ENCODE measurements at regions not wholly inside any gene's neighbourhood (a gene's known extent, or its start where the extent isn't known, plus 50 kb on each side); places are given as distances from the start of the nearest gene placed in this dataset.
"Not testable (repeated sequence)": the region's sequence is repeated elsewhere in the genome, so short reads cannot be mapped to it uniquely, and the experiment has no call there.

GRCh38 chr13:65470781-65471180, 1759.4 kb downstream of the PCDH9 start:
- no peak for DNase-seq

GRCh38 chr13:65468628-65469027, 1761.5 kb downstream of the PCDH9 start:
- no peak for DNase-seq

DNA sequence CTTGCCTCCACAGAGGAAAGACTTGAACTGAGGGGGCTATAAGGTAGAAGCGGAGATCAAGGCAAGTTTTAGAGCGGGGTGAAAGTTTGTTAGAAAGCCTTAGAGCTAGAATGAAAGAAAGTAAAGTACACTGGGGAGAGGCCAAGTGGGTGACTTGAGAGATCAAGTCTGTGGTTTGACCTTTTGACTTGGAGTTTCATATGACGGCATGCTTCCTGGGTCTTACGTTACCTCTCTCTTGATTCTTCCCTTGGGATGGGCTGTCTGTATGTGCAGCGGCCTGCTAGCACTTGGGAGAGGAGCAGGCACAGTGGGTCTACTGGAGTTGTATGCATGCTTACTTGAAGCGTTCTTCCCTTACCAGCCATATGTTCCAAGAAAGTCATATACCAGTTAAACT, 1768.5 kb downstream of the PCDH9 start:
- no peak for DNase-seq

DNA sequence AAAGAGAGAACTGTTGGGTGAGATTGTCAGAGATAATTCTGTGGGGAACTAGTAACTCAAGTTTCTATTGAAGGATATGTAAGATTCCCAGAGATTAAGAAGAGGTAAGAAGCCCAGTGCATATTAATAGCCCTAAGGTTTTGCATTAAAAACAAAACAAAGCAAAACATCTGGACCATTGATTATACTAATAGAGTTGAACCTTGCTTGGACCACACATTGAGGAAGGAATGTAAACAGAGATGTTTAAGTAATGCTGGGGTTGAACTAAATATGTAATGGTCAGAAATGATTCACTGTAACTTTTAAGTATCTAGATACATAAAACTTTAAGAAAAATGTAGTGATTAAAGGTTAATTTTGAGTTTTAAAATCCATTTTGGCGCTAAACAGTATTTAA, 1770.0 kb downstream of the PCDH9 start:
- no peak for DNase-seq

DNA sequence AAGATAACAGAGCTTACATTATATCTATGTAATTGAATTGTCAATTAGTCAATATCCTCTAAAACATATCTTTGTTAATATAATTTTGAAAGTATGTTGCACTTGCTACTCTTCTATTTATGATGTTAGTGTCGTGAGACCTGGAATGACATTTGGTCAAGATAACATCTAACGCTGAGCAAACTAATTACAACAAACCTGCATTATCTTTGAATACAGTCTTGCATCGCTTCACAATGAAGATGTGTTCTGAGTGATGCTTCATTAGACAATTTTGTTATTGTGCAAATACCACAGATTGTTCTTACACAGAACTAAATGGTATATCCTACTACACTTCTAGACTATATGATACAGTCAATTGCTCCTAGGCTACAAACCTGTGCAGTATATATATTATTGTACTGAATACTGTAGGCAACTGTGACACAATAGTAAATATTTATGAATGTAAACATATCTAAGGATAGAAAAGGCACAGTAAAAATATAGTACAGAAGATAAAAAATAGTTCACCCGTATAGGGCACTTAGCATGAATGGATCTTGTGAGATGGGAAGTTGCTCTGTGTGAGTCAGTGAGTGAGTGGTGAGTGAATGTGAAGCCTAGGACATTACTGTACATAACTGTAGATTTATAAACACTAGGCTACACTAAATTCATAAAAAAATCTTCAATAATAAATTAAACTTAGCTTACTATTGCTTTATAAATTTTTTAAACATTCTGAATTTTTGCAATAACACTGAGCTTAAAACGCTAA, 1773.8 kb downstream of the PCDH9 start:
- no peak for DNase-seq

DNA sequence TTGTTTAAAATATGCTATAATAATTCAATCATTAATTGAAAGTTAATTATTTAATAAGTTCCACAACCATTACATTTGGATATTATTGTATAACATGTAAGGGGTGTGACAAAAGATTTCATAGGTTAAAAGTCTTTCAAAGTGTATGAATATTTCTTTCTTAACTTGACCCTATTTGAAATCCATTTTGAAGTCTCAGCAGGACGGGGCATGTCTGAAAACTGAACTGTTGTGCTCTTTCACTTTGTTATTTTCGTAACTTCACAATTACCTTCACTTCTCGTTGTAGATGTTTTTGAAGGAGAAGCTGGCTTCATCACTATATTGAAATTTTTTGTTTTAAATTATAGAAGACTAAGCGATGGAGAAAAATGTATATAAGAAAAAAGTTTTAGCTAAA, 1775.7 kb downstream of the PCDH9 start:
- no peak for DNase-seq

- DNase-seq: no peak
Observed at GRCh38 chr13:65453982-65454381, 1776.2 kb downstream of the PCDH9 start.

- DNase-seq: no peak
Observed at GRCh38 chr13:65445340-65445739, 1784.8 kb downstream of the PCDH9 start.

DNA sequence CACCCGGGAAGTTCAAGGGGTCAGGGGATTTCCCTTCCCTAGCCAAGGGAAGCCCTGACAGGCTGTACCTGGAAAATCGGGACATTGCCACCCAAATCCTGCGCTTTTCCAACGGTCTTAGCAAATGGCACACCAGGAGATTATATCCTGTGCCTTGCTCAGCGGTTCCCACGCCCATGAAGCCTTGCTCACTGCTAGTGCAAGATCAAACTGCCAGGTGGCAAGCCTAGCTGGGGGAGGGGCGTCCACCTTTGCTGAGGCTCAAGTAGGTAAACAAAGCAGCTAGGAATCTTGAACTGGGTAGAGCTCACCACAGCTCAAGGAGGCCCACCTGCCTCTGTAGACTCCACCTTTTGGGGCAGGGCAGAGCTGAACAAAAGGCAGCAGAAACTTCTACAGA, 1794.5 kb downstream of the PCDH9 start:
- no peak for DNase-seq

DNA sequence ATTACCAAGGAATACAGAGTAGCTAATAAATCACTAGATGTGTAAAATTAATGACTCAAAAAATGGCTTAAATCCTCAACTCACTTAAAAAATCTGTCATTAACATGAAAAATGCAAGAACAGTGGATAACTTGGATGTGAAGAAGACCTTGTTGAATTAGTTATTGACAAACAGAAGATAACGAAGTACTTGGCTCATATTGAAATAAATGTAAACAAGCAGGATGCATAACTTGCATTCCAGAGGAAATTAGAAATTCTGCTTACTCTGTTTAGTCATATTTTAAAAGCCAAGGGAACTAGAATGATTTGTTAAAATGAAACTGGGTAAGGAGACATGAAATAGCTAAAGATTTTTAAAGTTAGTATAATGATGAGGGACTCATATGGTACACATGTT, 1812.2 kb downstream of the PCDH9 start:
- no peak for DNase-seq

- no peak for DNase-seq
Observed at GRCh38 chr13:65416784-65417183, 1813.4 kb downstream of the PCDH9 start.

DNA sequence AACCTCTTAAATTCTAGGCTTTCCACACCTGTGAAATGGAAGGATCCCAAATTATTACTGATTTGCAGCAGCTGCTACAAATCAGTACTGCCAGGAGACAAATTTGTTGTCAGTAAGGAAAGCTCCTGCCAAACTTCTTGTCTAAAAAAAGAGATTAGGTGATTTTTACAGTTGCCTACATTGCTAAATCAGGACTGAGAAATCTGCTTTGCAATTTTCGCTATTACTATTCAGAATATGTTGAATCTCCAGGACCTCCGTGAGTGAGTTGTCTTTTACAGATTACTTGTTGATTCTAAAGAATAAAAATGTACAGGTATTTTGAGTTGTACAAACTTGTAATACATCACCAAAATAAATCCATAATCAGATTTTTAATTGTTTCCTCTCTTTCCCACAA, 1815.9 kb downstream of the PCDH9 start:
- DNase-seq: no peak

- DNase-seq: no peak
Observed at GRCh38 chr13:65411521-65411920, 1818.6 kb downstream of the PCDH9 start.

DNA sequence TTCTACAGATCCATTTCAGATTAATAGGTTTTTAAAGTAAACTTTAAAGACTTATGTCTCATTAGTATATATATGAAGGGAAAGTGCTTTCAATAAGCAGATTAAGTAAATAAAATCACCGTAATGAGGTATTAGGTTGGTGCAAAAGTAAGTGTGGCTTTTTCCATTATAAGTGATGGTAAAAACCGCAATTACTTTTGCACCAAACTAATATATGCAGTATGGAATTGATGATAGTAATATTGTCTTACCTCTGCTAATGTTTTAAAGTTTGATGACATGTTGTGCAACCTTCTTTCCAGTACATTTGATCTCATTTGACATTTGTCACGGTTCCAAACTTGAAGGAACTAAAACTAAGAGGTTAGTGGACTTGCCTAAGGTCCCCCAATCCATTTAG, 1819.3 kb downstream of the PCDH9 start:
- no peak for DNase-seq

DNA sequence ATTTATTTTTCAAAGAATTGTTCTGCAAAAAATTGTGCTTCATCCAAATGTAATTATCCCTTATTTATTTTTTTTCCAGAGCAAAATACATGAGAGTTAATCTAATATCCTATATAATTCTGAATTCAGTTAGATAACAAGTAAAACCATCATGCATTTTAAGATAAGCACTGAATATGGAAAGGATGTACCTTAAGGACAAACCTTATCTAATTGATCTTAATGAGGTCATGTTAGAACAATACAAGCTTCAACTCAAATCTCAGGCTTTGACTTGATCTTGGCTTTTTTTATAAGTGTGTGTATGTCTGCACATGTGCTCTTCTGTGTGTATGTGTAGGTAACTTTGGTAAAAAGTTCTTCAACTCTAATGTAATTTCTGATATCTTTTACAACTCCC, 1828.8 kb downstream of the PCDH9 start:
- no peak for DNase-seq

DNA sequence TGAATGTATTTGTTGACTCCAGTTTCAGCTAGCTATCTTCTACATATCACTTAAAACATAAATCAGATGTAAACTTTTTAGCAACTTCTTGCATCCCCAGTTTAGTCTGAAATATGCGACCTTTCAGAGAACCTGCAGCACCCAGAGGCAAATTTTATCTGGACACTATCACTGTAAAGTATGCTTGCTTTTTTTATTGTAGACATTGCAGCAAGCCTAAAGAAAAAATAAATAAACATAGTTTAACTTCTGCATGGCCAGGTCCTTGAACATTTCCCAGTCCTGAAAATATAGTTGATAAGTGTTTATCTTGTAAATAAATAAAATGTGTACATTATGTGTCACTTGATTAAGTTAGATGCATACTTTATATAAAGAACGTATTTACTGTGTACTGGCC, 1829.4 kb downstream of the PCDH9 start:
- no peak for DNase-seq

- no peak for DNase-seq
Observed at GRCh38 chr13:65387743-65388347, 1842.3 kb downstream of the PCDH9 start.

DNA sequence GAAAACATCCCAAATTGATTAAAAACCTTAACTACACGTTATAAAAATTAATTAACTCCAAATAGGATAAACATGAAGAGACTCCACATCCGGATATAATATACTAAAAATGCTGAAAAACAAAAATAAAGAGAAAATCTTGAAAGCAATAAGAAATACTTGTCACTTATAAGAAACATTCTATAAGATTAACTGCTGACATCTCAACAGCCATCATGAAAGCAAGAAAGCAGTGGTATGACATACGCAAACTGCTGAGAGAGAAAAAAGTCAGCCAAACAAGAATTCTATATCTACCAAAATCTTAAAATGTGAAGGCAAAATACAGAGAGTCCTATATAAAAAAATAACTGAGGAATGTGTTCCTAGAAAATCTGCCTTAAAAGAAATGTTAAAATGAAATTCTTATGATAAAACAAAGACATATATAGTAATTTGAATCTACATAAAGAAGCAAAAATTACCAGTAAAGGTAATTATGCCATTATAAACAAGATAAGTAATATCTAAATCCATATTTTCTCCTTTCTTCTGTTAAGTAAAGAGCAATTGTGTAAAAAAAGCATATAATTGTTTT, 1851.1 kb downstream of the PCDH9 start:
- no peak for DNase-seq

DNA sequence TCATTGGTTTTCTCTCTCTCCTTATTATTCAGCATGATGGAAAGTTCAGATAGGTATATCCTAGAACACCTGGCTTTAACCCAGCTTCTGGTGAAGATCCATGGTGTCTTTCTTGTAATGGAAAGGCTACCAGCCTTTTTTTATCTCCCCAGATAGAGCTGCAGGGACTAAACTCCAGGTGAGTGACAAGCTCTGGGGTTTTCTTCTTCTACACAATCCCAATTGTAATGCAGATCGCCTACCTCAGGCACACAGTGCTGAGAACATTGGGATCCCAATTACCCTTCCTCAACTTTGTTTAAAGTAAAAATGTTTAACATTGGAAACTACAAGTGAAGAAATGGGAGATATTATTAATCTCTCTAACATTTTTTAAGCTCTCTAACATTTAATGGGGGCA, 1851.7 kb downstream of the PCDH9 start:
- DNase-seq: no peak

- DNase-seq: no peak
Observed at GRCh38 chr13:65368832-65369231, 1861.3 kb downstream of the PCDH9 start.

DNA sequence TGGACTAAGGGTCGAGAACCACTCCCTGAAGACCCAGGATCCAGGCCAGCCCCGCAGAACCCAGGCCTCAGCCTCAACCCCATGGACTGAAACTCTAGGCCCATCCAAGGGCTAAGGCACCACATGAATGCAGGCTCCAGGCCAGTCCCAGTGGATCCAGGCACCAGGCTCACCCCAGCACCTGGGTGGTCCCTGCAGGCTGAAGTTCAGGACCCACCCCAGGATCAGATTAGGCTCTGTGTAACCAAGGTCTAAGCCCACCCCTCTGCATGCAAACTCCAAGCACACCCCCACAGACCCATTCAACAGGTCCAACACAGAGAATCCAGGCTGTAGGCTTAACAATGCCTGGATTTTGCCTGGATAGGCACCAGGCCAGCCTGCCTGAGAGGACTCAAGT, 1876.2 kb downstream of the PCDH9 start:
- no peak for DNase-seq

- DNase-seq: not testable (repeated sequence)
Observed at GRCh38 chr13:65353150-65353549, 1877.0 kb downstream of the PCDH9 start.

GRCh38 chr13:65347420-65348030, 1882.6 kb downstream of the PCDH9 start:
- no peak for DNase-seq
